ENCODE measurements at regions not wholly inside any gene's neighbourhood (a gene's known extent, or its start where the extent isn't known, plus 50 kb on each side); places are given as distances from the start of the nearest gene placed in this dataset.

DNA sequence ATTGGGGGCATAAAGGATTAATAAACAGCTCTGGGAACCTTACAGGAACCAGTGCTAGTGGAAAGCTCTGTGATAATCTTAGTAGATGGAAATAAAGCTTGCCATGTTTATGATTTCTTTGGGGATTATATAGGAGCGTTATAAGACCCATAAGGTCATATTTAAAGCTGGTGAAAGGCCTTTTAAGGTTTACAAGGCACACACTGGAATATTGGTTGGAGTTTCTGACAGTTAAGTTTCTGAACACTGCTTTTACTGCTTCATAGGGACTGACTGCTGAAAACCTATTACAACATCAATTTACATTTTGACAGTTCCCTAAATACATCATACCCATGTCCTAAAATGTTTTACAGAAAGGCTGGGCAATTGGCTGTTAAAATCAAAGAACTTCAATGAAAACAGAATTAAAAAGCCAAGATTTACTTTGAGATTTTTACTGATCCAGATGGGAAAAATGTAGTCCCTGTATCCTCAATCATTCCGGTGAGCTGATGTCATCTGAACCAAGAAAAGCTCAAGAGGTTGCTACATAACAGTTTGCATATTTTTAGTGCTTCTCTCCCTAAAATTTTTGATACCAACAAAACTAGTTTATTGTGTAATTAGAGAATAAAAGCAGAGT, 153.7 kb upstream of the IGF1 start:
- TF ChIP-seq ZNF792 (tag by site-specific recombination; IDR thresholded peaks at IDR 0.05) = no peak
- no peak for TF ChIP-seq KLF7 (tag by site-specific recombination; IDR thresholded peaks at IDR 0.05; ENCODE audit: borderline replicate concordance)
- no peak for TF ChIP-seq ZNF426 (tag by site-specific recombination; IDR thresholded peaks at IDR 0.05)
- TF ChIP-seq REPIN1 (tag by site-specific recombination; IDR thresholded peaks at IDR 0.05; ENCODE audit: low read depth) = no peak
- TF ChIP-seq, protein P1, sequence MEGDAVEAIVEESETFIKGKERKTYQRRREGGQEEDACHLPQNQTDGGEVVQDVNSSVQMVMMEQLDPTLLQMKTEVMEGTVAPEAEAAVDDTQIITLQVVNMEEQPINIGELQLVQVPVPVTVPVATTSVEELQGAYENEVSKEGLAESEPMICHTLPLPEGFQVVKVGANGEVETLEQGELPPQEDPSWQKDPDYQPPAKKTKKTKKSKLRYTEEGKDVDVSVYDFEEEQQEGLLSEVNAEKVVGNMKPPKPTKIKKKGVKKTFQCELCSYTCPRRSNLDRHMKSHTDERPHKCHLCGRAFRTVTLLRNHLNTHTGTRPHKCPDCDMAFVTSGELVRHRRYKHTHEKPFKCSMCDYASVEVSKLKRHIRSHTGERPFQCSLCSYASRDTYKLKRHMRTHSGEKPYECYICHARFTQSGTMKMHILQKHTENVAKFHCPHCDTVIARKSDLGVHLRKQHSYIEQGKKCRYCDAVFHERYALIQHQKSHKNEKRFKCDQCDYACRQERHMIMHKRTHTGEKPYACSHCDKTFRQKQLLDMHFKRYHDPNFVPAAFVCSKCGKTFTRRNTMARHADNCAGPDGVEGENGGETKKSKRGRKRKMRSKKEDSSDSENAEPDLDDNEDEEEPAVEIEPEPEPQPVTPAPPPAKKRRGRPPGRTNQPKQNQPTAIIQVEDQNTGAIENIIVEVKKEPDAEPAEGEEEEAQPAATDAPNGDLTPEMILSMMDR (tag by site-specific recombination; IDR thresholded peaks at IDR 0.05) = no peak
- no peak for TF ChIP-seq ZNF555 (tag by site-specific recombination; conservative IDR thresholded peaks at IDR 0.05)
- no peak for TF ChIP-seq GFI1B (tag by site-specific recombination; IDR thresholded peaks at IDR 0.05)
- TF ChIP-seq ZNF670 (tag by site-specific recombination; IDR thresholded peaks at IDR 0.05; ENCODE audit: low read depth) = no peak
- TF ChIP-seq, protein P2, sequence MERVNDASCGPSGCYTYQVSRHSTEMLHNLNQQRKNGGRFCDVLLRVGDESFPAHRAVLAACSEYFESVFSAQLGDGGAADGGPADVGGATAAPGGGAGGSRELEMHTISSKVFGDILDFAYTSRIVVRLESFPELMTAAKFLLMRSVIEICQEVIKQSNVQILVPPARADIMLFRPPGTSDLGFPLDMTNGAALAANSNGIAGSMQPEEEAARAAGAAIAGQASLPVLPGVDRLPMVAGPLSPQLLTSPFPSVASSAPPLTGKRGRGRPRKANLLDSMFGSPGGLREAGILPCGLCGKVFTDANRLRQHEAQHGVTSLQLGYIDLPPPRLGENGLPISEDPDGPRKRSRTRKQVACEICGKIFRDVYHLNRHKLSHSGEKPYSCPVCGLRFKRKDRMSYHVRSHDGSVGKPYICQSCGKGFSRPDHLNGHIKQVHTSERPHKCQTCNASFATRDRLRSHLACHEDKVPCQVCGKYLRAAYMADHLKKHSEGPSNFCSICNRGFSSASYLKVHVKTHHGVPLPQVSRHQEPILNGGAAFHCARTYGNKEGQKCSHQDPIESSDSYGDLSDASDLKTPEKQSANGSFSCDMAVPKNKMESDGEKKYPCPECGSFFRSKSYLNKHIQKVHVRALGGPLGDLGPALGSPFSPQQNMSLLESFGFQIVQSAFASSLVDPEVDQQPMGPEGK (tag by site-specific recombination; IDR thresholded peaks at IDR 0.05) = no peak
- no peak for TF ChIP-seq HOXA7 (CRISPR knock-in tag; IDR thresholded peaks at IDR 0.05; ENCODE audit: borderline replicate concordance)
- TF ChIP-seq, protein P3, sequence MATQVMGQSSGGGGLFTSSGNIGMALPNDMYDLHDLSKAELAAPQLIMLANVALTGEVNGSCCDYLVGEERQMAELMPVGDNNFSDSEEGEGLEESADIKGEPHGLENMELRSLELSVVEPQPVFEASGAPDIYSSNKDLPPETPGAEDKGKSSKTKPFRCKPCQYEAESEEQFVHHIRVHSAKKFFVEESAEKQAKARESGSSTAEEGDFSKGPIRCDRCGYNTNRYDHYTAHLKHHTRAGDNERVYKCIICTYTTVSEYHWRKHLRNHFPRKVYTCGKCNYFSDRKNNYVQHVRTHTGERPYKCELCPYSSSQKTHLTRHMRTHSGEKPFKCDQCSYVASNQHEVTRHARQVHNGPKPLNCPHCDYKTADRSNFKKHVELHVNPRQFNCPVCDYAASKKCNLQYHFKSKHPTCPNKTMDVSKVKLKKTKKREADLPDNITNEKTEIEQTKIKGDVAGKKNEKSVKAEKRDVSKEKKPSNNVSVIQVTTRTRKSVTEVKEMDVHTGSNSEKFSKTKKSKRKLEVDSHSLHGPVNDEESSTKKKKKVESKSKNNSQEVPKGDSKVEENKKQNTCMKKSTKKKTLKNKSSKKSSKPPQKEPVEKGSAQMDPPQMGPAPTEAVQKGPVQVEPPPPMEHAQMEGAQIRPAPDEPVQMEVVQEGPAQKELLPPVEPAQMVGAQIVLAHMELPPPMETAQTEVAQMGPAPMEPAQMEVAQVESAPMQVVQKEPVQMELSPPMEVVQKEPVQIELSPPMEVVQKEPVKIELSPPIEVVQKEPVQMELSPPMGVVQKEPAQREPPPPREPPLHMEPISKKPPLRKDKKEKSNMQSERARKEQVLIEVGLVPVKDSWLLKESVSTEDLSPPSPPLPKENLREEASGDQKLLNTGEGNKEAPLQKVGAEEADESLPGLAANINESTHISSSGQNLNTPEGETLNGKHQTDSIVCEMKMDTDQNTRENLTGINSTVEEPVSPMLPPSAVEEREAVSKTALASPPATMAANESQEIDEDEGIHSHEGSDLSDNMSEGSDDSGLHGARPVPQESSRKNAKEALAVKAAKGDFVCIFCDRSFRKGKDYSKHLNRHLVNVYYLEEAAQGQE (tag by site-specific recombination; IDR thresholded peaks at IDR 0.05) = no peak
- TF ChIP-seq, protein P4, sequence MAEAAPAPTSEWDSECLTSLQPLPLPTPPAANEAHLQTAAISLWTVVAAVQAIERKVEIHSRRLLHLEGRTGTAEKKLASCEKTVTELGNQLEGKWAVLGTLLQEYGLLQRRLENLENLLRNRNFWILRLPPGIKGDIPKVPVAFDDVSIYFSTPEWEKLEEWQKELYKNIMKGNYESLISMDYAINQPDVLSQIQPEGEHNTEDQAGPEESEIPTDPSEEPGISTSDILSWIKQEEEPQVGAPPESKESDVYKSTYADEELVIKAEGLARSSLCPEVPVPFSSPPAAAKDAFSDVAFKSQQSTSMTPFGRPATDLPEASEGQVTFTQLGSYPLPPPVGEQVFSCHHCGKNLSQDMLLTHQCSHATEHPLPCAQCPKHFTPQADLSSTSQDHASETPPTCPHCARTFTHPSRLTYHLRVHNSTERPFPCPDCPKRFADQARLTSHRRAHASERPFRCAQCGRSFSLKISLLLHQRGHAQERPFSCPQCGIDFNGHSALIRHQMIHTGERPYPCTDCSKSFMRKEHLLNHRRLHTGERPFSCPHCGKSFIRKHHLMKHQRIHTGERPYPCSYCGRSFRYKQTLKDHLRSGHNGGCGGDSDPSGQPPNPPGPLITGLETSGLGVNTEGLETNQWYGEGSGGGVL (tag by site-specific recombination; IDR thresholded peaks at IDR 0.05) = no peak
- TF ChIP-seq GLI4 (tag by site-specific recombination; IDR thresholded peaks at IDR 0.05) = no peak
- TF ChIP-seq ZBTB17 (tag by site-specific recombination; IDR thresholded peaks at IDR 0.05) = no peak
